ENCODE measurements at regions not wholly inside any gene's neighbourhood (a gene's known extent, or its start where the extent isn't known, plus 50 kb on each side); places are given as distances from the start of the nearest gene placed in this dataset.

DNA sequence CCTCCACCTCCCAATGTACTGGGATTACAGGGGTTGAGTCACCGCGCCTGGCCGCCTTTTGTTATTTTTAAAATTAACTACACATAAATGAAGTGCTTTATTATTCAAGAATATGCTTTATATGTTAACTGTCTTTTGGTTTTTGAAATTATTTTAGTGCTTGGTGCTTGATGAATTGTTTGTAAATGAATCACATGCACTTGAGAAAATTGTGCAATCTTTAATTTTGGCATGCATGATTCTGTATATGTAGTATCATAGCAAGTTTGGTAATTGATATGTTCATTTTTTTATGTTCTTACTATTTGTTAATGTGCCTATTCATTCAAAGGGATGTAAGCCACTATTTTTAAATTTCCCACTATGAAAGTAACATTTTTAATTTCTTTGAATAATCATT is 440.9 kb downstream of the NAV3 start:
- TF ChIP-seq L3MBTL2 (conservative IDR thresholded peaks at IDR 0.05) (no peak), ZNF384 (IDR thresholded peaks at IDR 0.05) (no peak), TARDBP (IDR thresholded peaks at IDR 0.05) (no peak), SP1 (IDR thresholded peaks at IDR 0.05) (no peak), FOXK2 (IDR thresholded peaks at IDR 0.05) (no peak), BHLHE40 (IDR thresholded peaks at IDR 0.05; ENCODE audit: borderline replicate concordance) (no peak), HDGF (IDR thresholded peaks at IDR 0.05; ENCODE audit: borderline replicate concordance) (no peak), FOXM1 (IDR thresholded peaks at IDR 0.05; ENCODE audit: borderline replicate concordance) (no peak), ELF4 (IDR thresholded peaks at IDR 0.05) (no peak)

All from HEK293T (cell line).